HL-60 (cell line): ENCODE measurements at regions not wholly inside any gene's neighbourhood (a gene's known extent, or its start where the extent isn't known, plus 50 kb on each side); places are given as distances from the start of the nearest gene placed in this dataset.

Source experiments
- CTCF ChIP-seq: IDR thresholded peaks from one replicate; pipeline ENCODE4 v1.5.1; 2011; ENCODE audit warnings: low read length, control low read depth, inconsistent platforms; ENCODE audit not compliant: insufficient read depth
- GABPA ChIP-seq: IDR thresholded peaks from 2 replicates; pipeline ENCODE4 v1.6.1; 2012; ENCODE audit warnings: low read depth
- POLR2AphosphoS5 ChIP-seq: IDR thresholded peaks from 2 replicates; pipeline ENCODE4 v1.6.1; 2012; ENCODE audit warnings: low read depth
- REST ChIP-seq: IDR thresholded peaks from 2 replicates; pipeline ENCODE4 v1.6.1; 2012; ENCODE audit warnings: low read depth; ENCODE audit not compliant: insufficient replicate concordance
- SPI1 ChIP-seq: IDR thresholded peaks from 2 replicates; pipeline ENCODE4 v1.6.1; 2012; ENCODE audit warnings: low read depth, mild to moderate bottlenecking, borderline replicate concordance

- TF ChIP-seq SPI1 (no peak), POLR2AphosphoS5 (no peak), CTCF (no peak), GABPA (no peak), REST (no peak)
Observed at GRCh38 chr6:74357321-74357720, 661.3 kb downstream of the CD109 start.
